GM19467 (cell line): ENCODE measurements at regions not wholly inside any gene's neighbourhood (a gene's known extent, or its start where the extent isn't known, plus 50 kb on each side); places are given as distances from the start of the nearest gene placed in this dataset.

Source experiments
- ATAC-seq: cut with Tn5 transposase; IDR thresholded peaks from one replicate; pipeline ENCODE4 v1.9.1; 2021; ENCODE audit warnings: mild to moderate bottlenecking, moderate library complexity; ENCODE audit not compliant: unreplicated experiment

- ATAC-seq = no peak
Observed at GRCh38 chr12:130098301-130099005, 63.8 kb upstream of the FZD10 start.

GRCh38 chr12:130100634-130101362 is 61.5 kb upstream of the FZD10 start:
- ATAC-seq = no peak

DNA sequence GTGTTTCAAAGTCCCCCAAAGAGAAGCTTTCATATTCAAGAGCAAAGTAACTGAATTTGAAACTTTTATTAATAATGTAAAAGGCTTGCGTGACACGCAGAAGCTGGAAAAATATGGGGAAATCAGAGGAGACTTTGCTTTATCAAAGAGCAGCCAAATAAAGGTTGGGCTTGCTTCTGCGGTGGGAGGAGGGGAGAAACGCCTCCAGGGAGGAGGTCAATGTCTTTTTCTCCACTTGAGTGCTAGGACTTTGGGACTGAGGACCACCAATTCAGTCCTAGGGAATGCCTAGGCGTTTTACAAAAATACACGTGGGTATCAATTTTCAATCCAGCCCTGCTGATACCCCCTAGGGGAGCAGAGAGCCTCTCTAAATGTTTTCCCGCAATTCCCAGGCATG is 60.9 kb upstream of the FZD10 start:
- no peak for ATAC-seq

- no peak for ATAC-seq
Observed at GRCh38 chr12:130102266-130102665, 60.0 kb upstream of the FZD10 start.

- no peak for ATAC-seq
Observed at GRCh38 chr12:130104571-130105106, 57.6 kb upstream of the FZD10 start.

GRCh38 chr12:130109062-130109945 is 53.0 kb upstream of the FZD10 start:
- no peak for ATAC-seq

DNA sequence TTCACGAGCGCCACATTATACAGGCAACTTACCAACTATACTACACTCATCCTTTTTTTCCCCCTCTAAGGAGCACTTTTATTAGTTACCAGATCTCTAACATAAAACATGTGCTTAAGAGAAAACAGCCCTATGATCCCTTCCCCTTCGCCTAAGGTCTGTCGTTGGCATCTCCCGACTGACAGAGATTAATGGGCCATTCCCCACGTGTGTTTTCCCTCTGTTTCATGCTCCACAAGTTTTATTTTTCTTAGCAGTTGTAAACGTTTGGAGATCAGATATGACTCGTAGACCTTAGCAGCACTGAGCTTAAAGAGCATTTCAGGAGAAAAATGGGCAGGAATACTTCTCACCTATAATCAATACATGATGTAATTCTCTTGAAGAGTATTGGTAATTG is 51.4 kb upstream of the FZD10 start:
- no peak for ATAC-seq

DNA sequence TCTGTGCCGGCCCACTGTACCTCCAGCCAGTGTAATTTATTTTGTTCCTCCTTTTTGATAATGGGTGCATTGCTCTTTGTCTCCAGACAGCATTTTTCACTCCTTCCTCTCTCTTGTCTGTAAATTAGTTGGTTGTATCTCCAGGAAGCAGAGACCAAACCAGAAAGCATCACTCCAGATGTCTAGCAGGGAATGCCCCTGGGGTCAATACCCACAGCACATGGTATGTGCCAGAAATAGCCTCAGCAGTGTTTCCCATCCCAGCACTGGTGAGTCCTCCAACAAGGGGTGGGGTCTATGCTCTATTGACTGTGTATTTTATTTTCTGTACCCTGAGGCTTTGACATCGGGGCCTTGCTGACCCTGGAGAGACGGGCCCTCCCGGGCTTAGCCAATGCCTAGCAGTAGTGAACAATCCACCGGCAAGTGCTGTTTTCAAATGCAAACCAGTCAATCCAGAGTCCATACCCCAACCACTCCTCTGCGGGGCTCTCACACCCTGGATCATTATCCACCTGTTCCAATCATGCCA is 50.2 kb upstream of the FZD10 start:
- ATAC-seq = no peak
